Osteoblast (primary cell): ENCODE measurements at regions not wholly inside any gene's neighbourhood (a gene's known extent, or its start where the extent isn't known, plus 50 kb on each side); places are given as distances from the start of the nearest gene placed in this dataset.

Experiments used
- DNase-seq: peaks from one replicate; pipeline ENCODE4 v3.0.0; 2011; ENCODE audit warnings: low spot score, mixed read lengths; ENCODE audit not compliant: insufficient read length; ENCODE audit errors: missing footprints
- H2AFZ ChIP-seq: 2 replicates; pipeline ENCODE4 v1.6.0; 2011; ENCODE audit warnings: mild to moderate bottlenecking, low read length
- H3K27ac ChIP-seq: 2 replicates; pipeline ENCODE4 v1.5.1; 2011; ENCODE audit warnings: mild to moderate bottlenecking, low read depth, low read length, moderate library complexity
- H3K27me3 ChIP-seq: 2 replicates; pipeline ENCODE4 v1.6.0; 2012; ENCODE audit warnings: mild to moderate bottlenecking, control low read depth, inconsistent platforms, low read length, moderate library complexity; ENCODE audit not compliant: insufficient read depth
- H3K36me3 ChIP-seq: 2 replicates; pipeline ENCODE4 v1.5.1; 2011; ENCODE audit warnings: mild to moderate bottlenecking, low read length, control low read depth, moderate library complexity; ENCODE audit not compliant: insufficient read depth
- H3K4me1 ChIP-seq: 2 replicates; pipeline ENCODE4 v1.5.1; 2011; ENCODE audit warnings: mild to moderate bottlenecking, low read length, control low read depth, moderate library complexity; ENCODE audit not compliant: insufficient read depth
- H3K4me2 ChIP-seq: 2 replicates; pipeline ENCODE4 v1.6.0; 2011; ENCODE audit warnings: mild to moderate bottlenecking, low read length; ENCODE audit not compliant: insufficient read depth
- H3K4me3 ChIP-seq: fragments of 200-600 bp; sonication (generic); 3 replicates; pipeline ENCODE4 v1.5.1; 2012; ENCODE audit warnings: mild to moderate bottlenecking, low read length, inconsistent platforms; ENCODE audit not compliant: insufficient read depth
- H3K79me2 ChIP-seq: 2 replicates; pipeline ENCODE4 v1.6.0; 2012; ENCODE audit warnings: mild to moderate bottlenecking, low read length, control low read depth, inconsistent platforms; ENCODE audit not compliant: insufficient read depth
- H3K9me3 ChIP-seq: 2 replicates; pipeline ENCODE4 v1.5.1; 2011; ENCODE audit warnings: low read depth, low read length, control low read depth
- H4K20me1 ChIP-seq: 2 replicates; pipeline ENCODE4 v1.6.0; 2012; ENCODE audit warnings: mild to moderate bottlenecking, low read length, control low read depth; ENCODE audit not compliant: insufficient read depth
- CTCF ChIP-seq: IDR thresholded peaks from 2 replicates; pipeline ENCODE4 v1.5.1; 2011; ENCODE audit warnings: mild to moderate bottlenecking, low read depth, low read length, moderate library complexity; ENCODE audit errors: extremely low read depth

DNA sequence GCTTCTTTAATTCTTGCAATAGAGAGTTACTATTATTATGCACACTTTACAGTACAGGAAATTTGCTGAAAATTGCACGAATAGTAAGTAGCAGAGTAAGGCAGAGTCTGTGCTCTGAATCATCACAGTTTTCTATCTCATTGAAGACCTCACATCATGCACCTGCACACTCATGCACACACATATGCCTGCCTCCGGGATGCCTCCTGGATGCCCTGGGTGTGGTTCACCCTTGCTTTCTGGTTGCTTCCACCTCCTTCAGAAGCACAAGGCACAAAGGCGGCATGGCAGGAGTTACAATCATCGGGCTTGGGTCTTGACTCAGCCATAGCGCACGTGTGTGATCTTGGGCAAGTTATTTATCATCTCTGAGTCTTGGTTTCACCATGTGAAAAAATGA lies 564.0 kb downstream of the VRK1 start:
- Histone ChIP-seq H3K4me2 (no peak overlapping the region), H3K79me2 (no peaks in the 10 kb centered on the region), H3K9me3 (no peaks in the 10 kb centered on the region), H4K20me1 (no peaks in the 10 kb centered on the region), H2AFZ (no peak overlapping the region), H3K27me3 (no peaks in the 10 kb centered on the region), H3K4me1 (no peaks in the 10 kb centered on the region), H3K4me3 (no peak overlapping the region), H3K36me3 (no peaks in the 10 kb centered on the region), H3K27ac (no peak overlapping the region)
- TF ChIP-seq CTCF, result no peak
- no peak for DNase-seq

DNA sequence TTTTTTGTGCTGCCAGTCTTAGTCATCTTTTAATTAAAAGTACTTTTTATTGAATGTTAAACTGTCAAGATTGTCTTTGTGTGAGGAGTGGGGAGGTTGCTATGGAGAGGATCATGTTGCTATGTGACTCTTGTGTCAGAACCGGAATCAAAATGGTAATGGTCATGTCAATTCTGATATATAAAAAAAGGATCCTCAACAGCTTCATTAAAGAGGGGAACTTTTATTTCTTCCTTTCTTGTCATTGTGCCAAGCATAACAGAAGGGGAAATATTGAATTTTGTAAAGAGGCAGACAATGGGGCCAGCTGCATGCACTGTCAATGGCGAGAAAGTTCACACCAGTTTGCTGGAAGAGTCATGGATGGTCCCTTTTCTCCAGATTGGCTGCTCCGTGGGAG lies 564.8 kb downstream of the VRK1 start:
- Histone ChIP-seq H3K27me3 (no peaks in the 10 kb centered on the region), H3K9me3 (no peaks in the 10 kb centered on the region), H2AFZ (no peak overlapping the region), H3K4me2 (no peak overlapping the region), H3K27ac (no peak overlapping the region), H3K36me3 (no peaks in the 10 kb centered on the region), H3K4me3 (no peak overlapping the region), H4K20me1 (no peaks in the 10 kb centered on the region), H3K4me1 (no peaks in the 10 kb centered on the region), H3K79me2 (no peaks in the 10 kb centered on the region)
- no peak for DNase-seq
- TF ChIP-seq CTCF, result no peak

- DNase-seq, result no peak
- no peak for TF ChIP-seq CTCF
- Histone ChIP-seq H3K79me2 (no peaks in the 10 kb centered on the region), H3K27ac (no peak overlapping the region), H3K9me3 (no peaks in the 10 kb centered on the region), H3K36me3 (no peaks in the 10 kb centered on the region), H3K4me3 (no peak overlapping the region), H4K20me1 (no peaks in the 10 kb centered on the region), H3K4me2 (no peak overlapping the region), H2AFZ (no peak overlapping the region), H3K4me1 (no peaks in the 10 kb centered on the region), H3K27me3 (no peaks in the 10 kb centered on the region)
Measured at GRCh38 chr14:97366400-97366799, 569.2 kb downstream of the VRK1 start.

DNA sequence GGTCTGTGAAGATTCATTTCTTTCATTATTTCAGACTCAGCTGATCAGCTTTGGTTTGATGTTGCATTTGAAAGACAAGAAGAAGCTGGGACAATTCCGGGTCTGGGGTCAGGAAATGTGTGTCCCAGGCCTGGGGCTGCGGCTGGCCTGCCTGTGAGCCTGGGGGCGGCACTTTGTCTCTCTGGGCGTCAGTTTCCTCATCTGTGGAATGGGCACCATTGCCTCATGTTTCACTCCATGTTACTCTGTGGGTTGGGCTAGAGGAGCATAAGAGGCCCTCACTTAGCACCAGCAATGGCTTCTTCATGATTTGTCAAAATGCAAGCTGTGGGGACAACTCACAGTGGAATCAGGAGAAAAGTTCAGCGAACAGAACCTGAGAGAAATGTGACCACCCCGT lies 570.1 kb downstream of the VRK1 start:
- H3K9me3 ChIP-seq, result no peaks in the 10 kb centered on the region
- DNase-seq, result no peak
- no peak overlapping the region for H2AFZ ChIP-seq
- no peaks in the 10 kb centered on the region for H3K4me1 ChIP-seq
- no peaks in the 10 kb centered on the region for H4K20me1 ChIP-seq
- H3K36me3 ChIP-seq, result no peaks in the 10 kb centered on the region
- H3K4me3 ChIP-seq, result no peak overlapping the region
- H3K27me3 ChIP-seq, result no peaks in the 10 kb centered on the region
- no peaks in the 10 kb centered on the region for H3K79me2 ChIP-seq
- no peak overlapping the region for H3K27ac ChIP-seq
- TF ChIP-seq CTCF, result no peak
- H3K4me2 ChIP-seq, result no peak overlapping the region
